HEK293T (cell line): ENCODE measurements at regions not wholly inside any gene's neighbourhood (a gene's known extent, or its start where the extent isn't known, plus 50 kb on each side); places are given as distances from the start of the nearest gene placed in this dataset.

ENCODE experiments used
- ARNT ChIP-seq: fragments of 450-650 bp; IDR thresholded peaks from 2 replicates; pipeline ENCODE4 v1.6.1; 2017; ENCODE audit warnings: mild to moderate bottlenecking
- BHLHE40 ChIP-seq: fragments of 450-650 bp; IDR thresholded peaks from 2 replicates; pipeline ENCODE4 v1.6.1; 2016; ENCODE audit warnings: mild to moderate bottlenecking, moderate library complexity, borderline replicate concordance
- ELF4 ChIP-seq: fragments of 450-650 bp; IDR thresholded peaks from 2 replicates; pipeline ENCODE4 v1.6.1; 2017; ENCODE audit warnings: antibody characterized with exemption
- FOXA1 ChIP-seq: fragments of 450-650 bp; IDR thresholded peaks from 2 replicates; pipeline ENCODE4 v1.6.1; 2016; ENCODE audit warnings: mild to moderate bottlenecking
- FOXK2 ChIP-seq: fragments of 450-650 bp; IDR thresholded peaks from 2 replicates; pipeline ENCODE4 v1.6.1; 2016; ENCODE audit warnings: mild to moderate bottlenecking
- FOXM1 ChIP-seq: fragments of 450-650 bp; IDR thresholded peaks from 2 replicates; pipeline ENCODE4 v1.6.1; 2017; ENCODE audit warnings: mild to moderate bottlenecking, borderline replicate concordance
- HDGF ChIP-seq: fragments of 450-650 bp; IDR thresholded peaks from 2 replicates; pipeline ENCODE4 v1.6.1; 2017; ENCODE audit warnings: antibody characterized with exemption, borderline replicate concordance
- L3MBTL2 ChIP-seq: fragments of 450-650 bp; conservative IDR thresholded peaks from 2 replicates; pipeline ENCODE4 v1.6.1; 2016; ENCODE audit warnings: mild to moderate bottlenecking
- LEF1 ChIP-seq: fragments of 450-650 bp; IDR thresholded peaks from 2 replicates; pipeline ENCODE4 v1.6.1; 2017; ENCODE audit warnings: mild to moderate bottlenecking, borderline replicate concordance
- NFRKB ChIP-seq: fragments of 450-650 bp; IDR thresholded peaks from 2 replicates; pipeline ENCODE4 v1.6.1; 2016; ENCODE audit warnings: mild to moderate bottlenecking, moderate library complexity
- SP1 ChIP-seq: fragments of 450-650 bp; IDR thresholded peaks from 2 replicates; pipeline ENCODE4 v1.6.1; 2017
- SUZ12 ChIP-seq: fragments of 450-650 bp; IDR thresholded peaks from 2 replicates; pipeline ENCODE4 v1.6.1; 2016; ENCODE audit warnings: mild to moderate bottlenecking
- TARDBP ChIP-seq: fragments of 450-650 bp; IDR thresholded peaks from 2 replicates; pipeline ENCODE4 v1.6.1; 2016
- TF ChIP-seq, protein P1 (sequence below): fragments of 450-650 bp; IDR thresholded peaks from 2 replicates; pipeline ENCODE4 v1.6.1; 2016

DNA sequence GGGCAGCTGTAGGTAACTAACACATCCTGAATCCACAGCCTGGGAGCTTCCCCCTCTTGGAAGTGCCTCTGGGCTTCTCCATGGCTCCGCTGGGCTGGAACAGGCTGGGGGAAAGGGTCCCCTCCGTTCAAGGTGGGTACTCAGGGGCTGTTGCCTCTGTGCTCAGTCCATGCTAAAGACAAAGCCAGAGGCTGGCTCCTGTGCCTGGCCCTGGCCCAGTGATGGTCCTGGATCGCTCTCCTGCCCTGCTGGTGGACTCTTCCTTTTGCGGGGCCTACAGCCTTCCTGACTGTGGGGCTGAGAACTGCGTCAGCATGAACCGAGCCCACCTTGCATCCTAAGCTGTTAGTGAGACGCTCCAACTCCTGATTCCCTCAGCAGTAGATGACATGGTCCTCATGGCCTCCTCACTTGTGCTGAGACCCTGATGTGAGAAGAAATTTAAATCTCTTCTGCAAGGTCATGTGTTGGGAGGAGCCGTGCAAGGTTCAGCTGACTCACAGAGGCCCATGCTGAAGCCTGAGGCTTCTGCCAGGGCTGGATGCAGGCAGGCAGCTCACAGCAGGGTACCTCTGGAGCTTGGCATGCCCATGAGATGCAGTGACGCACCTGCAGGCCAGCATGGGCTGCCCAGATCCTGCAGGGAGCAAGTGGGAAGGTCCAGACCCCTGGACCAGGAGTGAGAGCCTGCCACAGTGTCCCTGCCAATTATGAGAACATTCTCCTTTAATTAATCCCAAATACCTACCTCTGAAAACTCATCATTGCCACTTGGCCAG, 1285.5 kb downstream of the TBC1D22A start:
- TF ChIP-seq SUZ12 (no peak), ELF4 (no peak), LEF1 (no peak), FOXA1 (no peak), BHLHE40 (no peak), SP1 (no peak), L3MBTL2 (no peak), FOXM1 (no peak), FOXK2 (no peak), HDGF (no peak), ARNT (no peak), NFRKB (no peak), TARDBP (no peak)
- TF ChIP-seq, protein P1, sequence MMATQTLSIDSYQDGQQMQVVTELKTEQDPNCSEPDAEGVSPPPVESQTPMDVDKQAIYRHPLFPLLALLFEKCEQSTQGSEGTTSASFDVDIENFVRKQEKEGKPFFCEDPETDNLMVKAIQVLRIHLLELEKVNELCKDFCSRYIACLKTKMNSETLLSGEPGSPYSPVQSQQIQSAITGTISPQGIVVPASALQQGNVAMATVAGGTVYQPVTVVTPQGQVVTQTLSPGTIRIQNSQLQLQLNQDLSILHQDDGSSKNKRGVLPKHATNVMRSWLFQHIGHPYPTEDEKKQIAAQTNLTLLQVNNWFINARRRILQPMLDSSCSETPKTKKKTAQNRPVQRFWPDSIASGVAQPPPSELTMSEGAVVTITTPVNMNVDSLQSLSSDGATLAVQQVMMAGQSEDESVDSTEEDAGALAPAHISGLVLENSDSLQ = no peak
